Mammary epithelial cell (primary cell): ENCODE measurements at regions not wholly inside any gene's neighbourhood (a gene's known extent, or its start where the extent isn't known, plus 50 kb on each side); places are given as distances from the start of the nearest gene placed in this dataset.

Experiments
- EZH2 ChIP-seq: IDR thresholded peaks from 2 replicates; pipeline ENCODE4 v1.6.1; 2012; ENCODE audit warnings: low read length, inconsistent platforms, borderline replicate concordance
- TF ChIP-seq, protein P1 (sequence below), 2 donors: IDR thresholded peaks in 1 of 2; conservative IDR thresholded peaks in 1 of 2; 2 replicates each; pipeline ENCODE4 v1.5.1; 2011 to 2012; ENCODE audit warnings: inconsistent platforms in 2 of 2, low read length in 2 of 2, mild to moderate bottlenecking in 2 of 2, control low read depth in 1 of 2, low read depth in 1 of 2; ENCODE audit not compliant: insufficient read depth in 1 of 2; ENCODE audit errors: extremely low read depth in 1 of 2

DNA sequence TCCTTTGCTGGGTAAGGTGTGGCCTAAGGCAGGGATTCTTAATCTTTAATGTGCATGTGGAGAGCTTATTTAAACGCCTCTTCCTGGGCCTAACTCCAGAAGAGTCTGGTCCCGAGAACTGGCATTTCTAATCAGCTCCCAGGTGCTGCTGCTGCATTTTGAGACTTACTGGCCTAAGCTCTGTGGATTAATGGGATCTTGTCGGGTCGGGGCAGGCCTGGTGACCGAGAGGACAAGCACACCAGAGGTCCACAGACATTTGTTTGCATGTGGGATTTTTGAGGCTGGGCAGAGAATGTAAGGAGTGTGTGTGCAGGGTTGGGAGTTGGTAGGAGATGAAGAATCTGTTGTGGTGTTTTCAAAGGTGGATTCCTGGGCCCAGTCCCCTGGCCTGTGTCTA lies 95.0 kb upstream of the DAP start:
- TF ChIP-seq, protein P1, sequence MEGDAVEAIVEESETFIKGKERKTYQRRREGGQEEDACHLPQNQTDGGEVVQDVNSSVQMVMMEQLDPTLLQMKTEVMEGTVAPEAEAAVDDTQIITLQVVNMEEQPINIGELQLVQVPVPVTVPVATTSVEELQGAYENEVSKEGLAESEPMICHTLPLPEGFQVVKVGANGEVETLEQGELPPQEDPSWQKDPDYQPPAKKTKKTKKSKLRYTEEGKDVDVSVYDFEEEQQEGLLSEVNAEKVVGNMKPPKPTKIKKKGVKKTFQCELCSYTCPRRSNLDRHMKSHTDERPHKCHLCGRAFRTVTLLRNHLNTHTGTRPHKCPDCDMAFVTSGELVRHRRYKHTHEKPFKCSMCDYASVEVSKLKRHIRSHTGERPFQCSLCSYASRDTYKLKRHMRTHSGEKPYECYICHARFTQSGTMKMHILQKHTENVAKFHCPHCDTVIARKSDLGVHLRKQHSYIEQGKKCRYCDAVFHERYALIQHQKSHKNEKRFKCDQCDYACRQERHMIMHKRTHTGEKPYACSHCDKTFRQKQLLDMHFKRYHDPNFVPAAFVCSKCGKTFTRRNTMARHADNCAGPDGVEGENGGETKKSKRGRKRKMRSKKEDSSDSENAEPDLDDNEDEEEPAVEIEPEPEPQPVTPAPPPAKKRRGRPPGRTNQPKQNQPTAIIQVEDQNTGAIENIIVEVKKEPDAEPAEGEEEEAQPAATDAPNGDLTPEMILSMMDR (conservative IDR thresholded peaks at IDR 0.05 in 1 of 2, IDR thresholded peaks at IDR 0.05 in 1 of 2; ENCODE audit: extremely low read depth in 1 of 2, insufficient read depth in 1 of 2, low read depth in 1 of 2, low read length in 2 of 2) = no peak
- TF ChIP-seq EZH2 = no peak
